C1 segment of cervical spinal cord (tissue), 14 donors: ENCODE measurements at regions not wholly inside any gene's neighbourhood (a gene's known extent, or its start where the extent isn't known, plus 50 kb on each side); places are given as distances from the start of the nearest gene placed in this dataset.
A peak's percentile ranks its signal among the peaks of the same experiment; 100 is the strongest.

Experiments
- DNase-seq, 14 donors: peaks; one replicate each; lab custom pipeline; 2025; lab: John Stamatoyannopoulos, UW

DNA sequence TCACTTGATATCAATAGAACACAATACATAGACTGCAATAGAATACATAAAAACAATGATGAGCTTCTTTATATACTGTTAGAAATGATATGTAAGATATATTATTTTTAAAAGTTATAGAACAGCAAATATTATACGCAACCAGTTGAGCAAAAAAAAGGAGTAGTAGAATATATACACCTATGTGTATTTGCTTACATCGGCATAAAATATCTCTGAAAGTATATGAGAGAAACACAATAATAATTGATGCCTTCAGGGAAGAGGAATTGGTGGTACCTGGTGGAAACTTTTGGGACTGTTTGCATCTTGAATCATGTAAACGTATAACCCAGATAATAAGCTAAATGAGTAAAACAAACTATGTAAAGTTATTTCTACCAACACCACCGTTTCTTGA lies 418.4 kb upstream of the DCN start:
- no peak for DNase-seq

DNA sequence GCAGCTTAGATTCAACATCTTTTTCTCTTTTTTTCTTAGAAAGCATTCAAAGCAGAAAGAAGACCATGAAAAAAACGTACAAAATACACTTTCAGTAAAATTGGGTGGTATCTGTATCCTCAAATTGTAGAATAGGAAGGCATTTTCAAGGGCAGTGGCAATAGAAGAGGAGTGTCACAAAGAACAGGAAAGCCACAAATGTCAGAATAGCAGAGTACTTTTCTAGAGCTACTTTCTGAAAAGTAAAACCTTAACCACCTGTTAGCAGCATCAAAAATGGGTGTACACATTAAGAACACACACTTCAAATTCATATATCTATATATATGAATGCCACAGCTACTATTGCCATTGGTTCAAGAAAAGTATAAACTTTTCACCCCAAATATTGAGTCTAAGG lies 412.1 kb upstream of the DCN start:
- no peak for DNase-seq

DNA sequence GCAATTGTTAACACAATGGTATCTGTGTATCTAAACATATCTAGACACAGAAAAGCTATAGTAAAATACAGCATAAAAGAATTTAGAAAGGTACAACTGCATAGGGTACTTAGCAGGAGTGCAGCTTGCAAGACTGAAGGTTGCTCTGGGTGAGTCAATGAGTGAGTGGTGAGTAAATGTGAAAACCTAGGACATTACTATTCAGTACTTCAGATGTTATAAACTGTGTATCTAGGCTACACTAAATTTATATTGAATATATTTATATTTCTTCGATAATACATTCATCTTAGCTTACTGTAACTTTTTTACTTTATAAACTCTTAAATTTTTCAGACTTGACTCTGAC lies 409.0 kb upstream of the DCN start:
- no peak for DNase-seq

DNA sequence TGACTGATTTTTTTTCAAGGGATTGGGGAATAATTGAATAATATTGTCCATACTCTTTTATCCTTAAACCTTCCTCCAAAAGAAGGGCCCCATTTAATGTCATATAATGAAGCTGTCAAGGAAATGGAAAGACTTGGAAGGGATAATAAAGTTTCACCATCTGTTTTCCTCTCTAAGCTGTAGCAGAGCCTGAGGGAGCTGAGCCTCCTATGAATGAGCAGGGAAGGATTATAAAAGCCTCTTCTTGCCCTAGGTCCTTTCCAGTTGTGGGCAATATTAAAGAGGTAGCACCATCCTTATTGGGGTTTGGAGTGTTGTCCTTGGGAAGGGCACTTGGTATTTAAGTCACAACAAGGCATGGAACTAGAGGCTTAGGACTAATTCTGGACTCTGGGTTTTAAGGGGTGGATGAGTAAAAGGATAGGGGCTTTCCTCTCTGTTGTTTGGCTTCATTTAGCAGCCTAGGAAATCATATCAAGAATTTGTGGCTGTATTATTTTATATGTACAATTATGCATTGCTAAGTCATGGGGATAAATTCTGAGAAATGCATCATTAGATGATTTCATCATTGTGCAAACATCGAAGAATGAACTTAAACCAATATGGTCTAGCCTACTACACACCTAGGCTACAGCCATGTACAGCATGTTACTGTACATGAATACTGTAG lies 408.5 kb upstream of the DCN start:
- DNase-seq = no peak

GRCh38 chr12:91588874-91589454 lies 406.3 kb upstream of the DCN start:
- DNase-seq = no peak

DNA sequence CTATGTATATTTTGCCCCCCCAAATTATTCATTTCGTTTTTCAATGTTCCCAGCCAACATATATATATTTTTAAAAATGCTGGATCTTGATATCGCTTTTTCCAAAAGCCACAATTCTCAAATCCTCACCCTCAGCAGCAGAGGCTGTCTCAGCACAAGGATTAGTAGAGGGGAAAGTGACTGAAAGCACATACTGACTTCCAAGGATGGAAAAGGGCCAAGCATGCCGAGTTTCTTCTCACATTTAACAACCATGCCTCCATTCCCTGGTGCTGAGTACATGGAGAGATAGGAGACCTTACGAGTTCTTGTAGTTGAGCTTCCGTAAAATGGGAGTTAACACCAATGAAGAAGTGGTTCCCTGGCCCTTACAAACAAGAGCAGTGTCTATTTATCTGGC lies 403.4 kb upstream of the DCN start:
- no peak for DNase-seq

DNA sequence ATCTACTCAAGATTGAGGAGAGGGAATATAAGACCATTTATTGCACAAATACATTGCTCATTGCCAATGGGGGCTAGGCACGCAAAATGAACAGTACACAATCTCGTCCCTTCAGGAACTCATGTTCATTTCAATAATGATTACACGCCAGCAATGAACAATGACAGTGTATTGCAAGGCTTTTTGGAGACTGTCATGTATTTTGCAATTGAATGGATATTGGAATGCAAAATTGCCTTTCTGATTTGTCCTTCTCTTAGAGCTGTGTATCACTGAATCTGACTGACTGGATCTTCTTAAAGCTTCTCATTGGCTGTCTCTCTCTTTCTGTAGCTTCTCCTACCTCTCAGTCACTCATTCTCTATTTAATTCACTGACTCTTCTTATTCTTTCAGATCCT lies 400.2 kb upstream of the DCN start:
- DNase-seq = no peak

DNA sequence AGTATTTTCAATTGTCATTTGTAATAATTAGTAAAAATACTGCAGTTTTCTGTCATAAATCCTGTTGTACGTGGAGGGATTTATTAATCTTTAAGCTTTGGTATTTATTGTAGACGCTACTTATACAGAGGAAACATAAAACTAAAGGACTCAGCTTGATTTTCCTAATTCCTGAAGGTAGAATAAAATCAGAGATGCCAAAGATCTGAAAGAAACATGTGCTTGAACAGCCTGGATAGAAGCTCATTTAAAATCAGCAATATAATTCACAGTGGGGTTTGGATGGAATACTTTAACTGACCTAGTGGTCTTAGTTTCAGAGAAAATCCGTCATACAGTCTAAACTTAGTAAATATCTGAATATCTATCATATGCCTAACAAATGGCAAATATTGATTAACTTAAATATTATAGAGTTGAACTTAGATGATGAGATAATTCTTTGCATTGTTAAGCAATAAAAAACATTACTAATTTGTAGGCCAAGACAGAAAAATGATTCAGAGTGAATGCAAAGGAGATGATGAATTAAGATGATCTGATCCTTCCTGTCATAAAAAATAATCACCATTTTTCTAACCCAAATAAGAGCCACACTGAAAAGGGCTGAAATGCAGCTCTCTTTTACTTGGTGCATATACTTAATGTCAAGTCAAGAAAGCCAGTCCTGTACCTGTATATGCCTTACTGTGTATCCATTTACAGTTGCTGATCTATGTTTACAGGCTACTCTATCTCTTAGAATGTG lies 397.1 kb upstream of the DCN start:
- DNase-seq = peak in 1 of 14 donors; percentile 79

DNA sequence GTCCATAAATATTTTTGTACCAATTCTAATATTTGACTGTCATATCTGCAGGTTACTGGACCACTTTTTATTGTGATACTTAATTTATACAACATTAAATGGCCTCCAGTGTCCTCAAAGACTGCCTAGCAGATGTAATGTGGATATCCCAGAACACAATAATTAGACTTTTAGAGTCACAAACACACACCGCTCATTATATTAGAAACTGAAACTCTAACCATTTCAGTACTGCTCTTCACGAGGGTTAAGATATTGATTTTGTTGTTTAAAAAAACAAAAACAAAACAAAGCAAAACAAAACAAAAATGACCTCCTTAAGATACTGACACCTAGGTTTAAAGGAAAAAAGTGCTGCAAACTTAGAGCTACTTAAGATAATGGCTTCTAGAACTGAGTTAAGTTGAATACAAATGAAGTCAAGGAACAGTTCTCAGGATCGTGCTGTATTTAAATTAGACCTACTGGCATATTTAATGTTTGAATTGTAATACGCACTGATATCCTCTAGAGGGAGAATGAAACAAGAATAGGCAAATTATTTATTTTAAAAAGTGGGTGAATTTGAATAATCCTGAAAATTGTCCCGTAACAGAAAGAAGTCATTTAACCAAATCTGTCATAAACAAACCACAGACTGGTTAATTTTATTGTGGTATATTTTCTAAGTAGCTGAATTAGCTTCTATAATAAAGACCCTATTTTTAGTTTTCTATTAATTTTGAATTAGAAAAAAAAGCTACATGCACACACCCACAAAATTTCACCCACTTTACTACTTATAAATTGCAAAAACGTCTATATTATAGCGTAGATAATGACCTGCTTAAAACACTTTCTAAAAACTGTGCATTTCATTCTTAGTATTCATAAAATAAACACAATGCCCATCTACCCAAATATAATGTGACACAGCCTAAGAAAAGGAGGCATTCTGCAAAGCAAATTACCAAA lies 395.2 kb upstream of the DCN start:
- DNase-seq = peak in 1 of 14 donors; percentile 56

GRCh38 chr12:91576432-91576831 lies 393.8 kb upstream of the DCN start:
- DNase-seq = no peak

DNA sequence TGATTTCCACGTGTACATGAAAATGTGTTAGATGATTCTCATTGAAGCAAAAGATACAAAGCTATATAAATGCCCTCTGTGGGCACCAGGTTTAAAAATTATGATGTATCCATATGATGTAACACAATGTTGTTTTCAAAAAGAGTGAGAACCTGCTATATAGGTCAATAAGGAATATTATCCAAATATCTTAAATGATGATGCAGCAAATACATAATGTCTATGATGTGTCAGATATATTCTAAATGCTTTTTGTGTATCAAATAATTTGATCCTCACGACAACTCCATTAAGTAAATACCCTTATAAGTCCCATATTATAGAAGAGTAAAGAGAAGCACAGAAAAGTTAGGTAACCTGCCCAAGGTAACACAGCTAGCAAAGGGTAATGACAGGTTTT lies 393.0 kb upstream of the DCN start:
- no peak for DNase-seq

- DNase-seq = no peak
Measured at GRCh38 chr12:91574975-91575374, 392.4 kb upstream of the DCN start.

GRCh38 chr12:91574391-91574790 lies 391.8 kb upstream of the DCN start:
- peak in 1 of 14 donors; percentile 49 for DNase-seq

DNA sequence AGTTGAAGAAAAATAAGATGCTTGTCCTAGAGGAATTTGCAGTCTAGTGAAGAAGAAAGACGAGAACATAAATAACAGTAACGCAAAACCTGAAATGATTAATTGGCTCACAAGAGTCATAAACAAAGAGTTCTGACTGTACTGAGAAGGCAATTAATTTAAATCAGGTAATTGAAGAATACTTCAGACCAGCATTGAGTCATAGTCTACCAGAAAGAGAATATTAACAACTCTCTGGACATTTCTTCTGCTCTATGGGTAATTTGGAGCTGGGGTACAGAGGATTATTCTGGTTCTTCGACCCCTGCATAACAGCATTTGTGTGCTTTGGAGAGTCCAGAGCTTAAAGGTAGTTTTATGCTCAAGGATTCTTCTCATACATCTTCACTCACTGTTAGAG lies 390.3 kb upstream of the DCN start:
- no peak for DNase-seq

- no peak for DNase-seq
Measured at GRCh38 chr12:91567100-91567485, 384.5 kb upstream of the DCN start.

DNA sequence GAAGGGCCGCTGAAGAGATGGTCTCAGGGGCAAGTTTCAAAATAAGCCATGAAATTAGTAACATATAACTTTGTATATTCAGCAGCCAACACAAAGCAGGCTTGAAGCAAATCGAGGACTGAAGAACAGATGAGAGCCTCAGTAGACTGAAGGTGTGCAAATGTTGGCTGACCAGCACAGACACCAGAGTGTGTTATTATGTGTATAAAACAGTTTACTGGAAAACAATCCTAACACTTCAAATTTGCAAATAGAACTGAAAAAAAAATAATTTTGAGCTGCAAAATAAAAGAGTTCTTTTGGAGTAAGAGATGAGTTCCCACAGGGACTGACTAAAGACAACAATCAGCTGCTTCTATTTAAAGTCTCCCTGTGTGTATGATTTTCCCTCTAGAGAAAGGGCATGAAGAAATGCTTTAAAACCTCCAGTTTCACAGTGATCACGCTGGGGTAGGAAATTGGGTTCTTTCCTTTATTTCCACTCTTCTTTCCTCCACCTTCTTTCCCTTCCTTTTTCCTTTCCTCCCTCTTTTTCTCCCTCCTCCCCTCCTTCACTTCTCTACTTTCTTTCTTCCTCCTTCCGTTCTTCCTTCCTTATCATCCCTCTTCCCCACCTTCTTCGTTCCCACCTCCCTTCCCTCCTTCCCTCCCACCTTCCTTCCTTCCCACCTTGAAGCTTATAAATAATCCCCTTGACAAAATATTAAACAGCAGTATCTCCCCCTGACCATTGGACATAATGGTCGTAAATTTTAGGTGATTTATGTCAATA lies 383.9 kb upstream of the DCN start:
- DNase-seq = peak in 1 of 14 donors; percentile 62

- DNase-seq = peak in 1 of 14 donors; percentile 64
Measured at GRCh38 chr12:91565846-91566245, 383.2 kb upstream of the DCN start.

DNA sequence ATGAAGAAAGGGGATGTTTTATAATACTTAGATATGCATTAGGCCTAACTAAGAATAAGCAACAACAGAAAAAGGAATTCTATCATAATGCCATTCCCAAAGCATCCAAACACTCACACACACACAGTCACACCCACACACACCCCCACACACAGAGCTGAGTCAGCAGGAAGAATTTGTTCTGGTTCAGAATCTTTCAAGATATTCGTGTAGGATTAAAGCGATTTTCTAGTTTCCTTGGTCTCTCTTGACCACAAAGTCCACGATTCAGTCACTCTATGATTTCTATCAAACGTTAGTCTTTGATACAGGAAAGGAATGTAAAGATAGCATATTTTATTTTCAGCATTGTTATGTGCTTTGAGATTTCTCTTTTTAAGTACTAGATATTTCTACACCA lies 382.6 kb upstream of the DCN start:
- DNase-seq = peak in 1 of 14 donors; percentile 42

GRCh38 chr12:91563011-91563765 lies 380.6 kb upstream of the DCN start:
- DNase-seq = no peak

DNA sequence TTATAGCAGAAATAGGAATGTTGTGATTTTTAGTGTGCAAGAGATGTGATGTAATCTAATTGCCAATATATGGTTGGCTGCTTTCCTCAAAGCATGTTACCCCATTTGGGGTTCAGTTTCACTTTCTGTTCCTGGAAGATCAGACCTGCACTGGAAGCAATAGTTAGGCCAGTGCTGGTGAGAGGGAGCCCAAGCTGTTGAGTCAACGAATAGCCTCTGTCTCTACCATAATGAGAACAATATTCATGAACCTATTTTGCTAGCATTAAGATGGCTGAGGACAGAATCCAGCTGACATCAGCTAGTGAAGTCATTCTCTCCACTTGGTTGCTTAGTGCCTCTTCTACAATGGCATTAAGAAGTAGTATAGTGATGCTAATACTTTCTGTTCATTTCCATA lies 379.9 kb upstream of the DCN start:
- no peak for DNase-seq

- no peak for DNase-seq
Measured at GRCh38 chr12:91561958-91562325, 379.3 kb upstream of the DCN start.
